ENCODE measurements at regions not wholly inside any gene's neighbourhood (a gene's known extent, or its start where the extent isn't known, plus 50 kb on each side); places are given as distances from the start of the nearest gene placed in this dataset.
"Not testable (repeated sequence)": the region's sequence is repeated elsewhere in the genome, so short reads cannot be mapped to it uniquely, and the experiment has no call there.

DNA sequence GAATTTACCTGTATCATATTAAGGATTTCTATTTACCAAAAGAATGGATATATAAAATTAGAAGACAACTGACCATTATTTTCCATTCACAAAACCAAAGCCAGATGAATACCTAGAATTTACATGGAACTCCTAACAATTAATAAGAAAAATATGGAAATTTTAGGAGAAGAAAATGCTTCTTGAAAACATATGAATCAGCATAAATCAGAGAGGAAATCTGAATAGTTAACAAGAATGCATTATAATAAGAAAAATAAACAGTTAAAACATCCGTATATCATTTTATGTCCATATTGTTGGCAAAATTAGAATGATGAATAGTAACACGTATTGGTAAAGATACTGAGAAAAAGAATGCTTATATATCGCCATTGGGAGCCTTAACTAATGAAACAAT lies 505.5 kb downstream of the NEBL start:
- Histone ChIP-seq H3K27me3 (ENCODE audit: control insufficient read depth, insufficient read depth, low read length) (no peaks in the 10 kb centered on the region), H3K4me3 (ENCODE audit: low read depth, low read length) (no peak overlapping the region), H3K36me3 (ENCODE audit: control insufficient read depth, insufficient read depth, low read length) (no peaks in the 10 kb centered on the region)
- DNase-seq (ENCODE audit: low read depth): no peak
- TF ChIP-seq, protein P1, sequence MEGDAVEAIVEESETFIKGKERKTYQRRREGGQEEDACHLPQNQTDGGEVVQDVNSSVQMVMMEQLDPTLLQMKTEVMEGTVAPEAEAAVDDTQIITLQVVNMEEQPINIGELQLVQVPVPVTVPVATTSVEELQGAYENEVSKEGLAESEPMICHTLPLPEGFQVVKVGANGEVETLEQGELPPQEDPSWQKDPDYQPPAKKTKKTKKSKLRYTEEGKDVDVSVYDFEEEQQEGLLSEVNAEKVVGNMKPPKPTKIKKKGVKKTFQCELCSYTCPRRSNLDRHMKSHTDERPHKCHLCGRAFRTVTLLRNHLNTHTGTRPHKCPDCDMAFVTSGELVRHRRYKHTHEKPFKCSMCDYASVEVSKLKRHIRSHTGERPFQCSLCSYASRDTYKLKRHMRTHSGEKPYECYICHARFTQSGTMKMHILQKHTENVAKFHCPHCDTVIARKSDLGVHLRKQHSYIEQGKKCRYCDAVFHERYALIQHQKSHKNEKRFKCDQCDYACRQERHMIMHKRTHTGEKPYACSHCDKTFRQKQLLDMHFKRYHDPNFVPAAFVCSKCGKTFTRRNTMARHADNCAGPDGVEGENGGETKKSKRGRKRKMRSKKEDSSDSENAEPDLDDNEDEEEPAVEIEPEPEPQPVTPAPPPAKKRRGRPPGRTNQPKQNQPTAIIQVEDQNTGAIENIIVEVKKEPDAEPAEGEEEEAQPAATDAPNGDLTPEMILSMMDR (IDR thresholded peaks at IDR 0.05; ENCODE audit: insufficient read depth, low read length, poor library complexity, severe bottlenecking): no peak

DNA sequence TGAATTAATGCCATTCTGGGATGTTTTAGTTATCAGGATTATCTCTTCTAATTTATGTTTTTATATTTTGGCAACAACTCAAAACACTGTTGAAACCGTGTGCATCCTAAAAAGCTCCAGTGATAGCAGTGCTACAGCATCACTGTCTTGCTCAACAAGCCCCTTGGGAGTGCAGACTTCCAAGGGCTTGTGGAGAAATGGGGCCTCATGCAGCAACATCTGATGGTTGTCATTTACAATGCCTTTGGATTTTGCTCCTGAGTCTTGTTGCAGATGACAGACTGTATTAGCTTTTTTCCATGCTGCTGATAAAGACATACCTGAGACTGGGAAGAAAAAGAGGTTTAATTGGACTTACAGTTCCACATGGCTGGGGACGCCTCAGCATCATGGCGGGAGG lies 515.4 kb downstream of the NEBL start:
- TF ChIP-seq, protein P1 (IDR thresholded peaks at IDR 0.05; ENCODE audit: insufficient read depth, low read length, poor library complexity, severe bottlenecking): no peak
- H3K36me3 ChIP-seq (ENCODE audit: control insufficient read depth, insufficient read depth, low read length): no peaks in the 10 kb centered on the region
- H3K27me3 ChIP-seq (ENCODE audit: control insufficient read depth, insufficient read depth, low read length): no peaks in the 10 kb centered on the region
- no peak for DNase-seq (ENCODE audit: low read depth)
- no peak overlapping the region for H3K4me3 ChIP-seq (ENCODE audit: low read depth, low read length)

DNA sequence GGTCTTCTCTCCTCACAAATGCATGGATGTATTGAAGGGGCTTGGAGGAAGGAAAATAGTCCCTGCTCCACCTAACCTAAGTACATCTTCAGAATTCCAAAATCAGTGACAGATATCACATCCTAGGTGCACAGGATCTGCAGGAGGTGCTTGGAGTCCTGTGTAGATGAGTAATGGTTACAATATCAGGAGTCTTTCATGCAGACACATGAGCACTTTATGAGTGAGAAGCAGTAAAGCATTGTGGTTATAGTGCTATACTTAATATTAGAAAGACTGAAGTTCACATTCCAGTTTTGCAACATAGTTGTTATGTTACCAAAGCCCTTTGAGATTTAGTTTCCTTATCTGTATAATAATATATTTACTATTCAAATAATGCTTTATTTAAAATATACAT lies 516.7 kb downstream of the NEBL start:
- no peaks in the 10 kb centered on the region for H3K36me3 ChIP-seq (ENCODE audit: control insufficient read depth, insufficient read depth, low read length)
- no peak for DNase-seq (ENCODE audit: low read depth)
- TF ChIP-seq, protein P1 (IDR thresholded peaks at IDR 0.05; ENCODE audit: insufficient read depth, low read length, poor library complexity, severe bottlenecking): no peak
- no peak overlapping the region for H3K4me3 ChIP-seq (ENCODE audit: low read depth, low read length)
- no peaks in the 10 kb centered on the region for H3K27me3 ChIP-seq (ENCODE audit: control insufficient read depth, insufficient read depth, low read length)

DNA sequence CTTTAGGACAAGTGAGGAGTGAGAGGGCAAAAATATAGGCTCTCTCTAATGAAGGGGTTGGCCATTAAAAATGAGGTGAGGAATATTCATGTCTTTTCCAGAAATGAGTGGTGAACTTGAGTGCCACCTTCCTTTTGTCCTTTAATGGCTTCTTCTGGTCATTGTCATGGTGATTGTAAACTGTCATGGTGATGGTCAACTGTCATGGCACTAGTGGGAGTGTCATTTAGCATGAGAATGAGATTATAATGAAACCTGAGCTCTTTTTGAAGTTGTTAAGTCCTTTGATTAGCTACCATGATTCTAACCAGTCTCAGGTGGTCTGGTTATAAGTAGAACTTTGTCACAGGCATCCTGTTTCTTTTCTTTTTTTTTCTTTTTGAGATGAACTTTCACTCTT lies 524.4 kb downstream of the NEBL start:
- no peak for DNase-seq (ENCODE audit: low read depth)
- H3K27me3 ChIP-seq (ENCODE audit: control insufficient read depth, insufficient read depth, low read length): no peaks in the 10 kb centered on the region
- no peaks in the 10 kb centered on the region for H3K36me3 ChIP-seq (ENCODE audit: control insufficient read depth, insufficient read depth, low read length)
- no peak overlapping the region for H3K4me3 ChIP-seq (ENCODE audit: low read depth, low read length)
- TF ChIP-seq, protein P1 (IDR thresholded peaks at IDR 0.05; ENCODE audit: insufficient read depth, low read length, poor library complexity, severe bottlenecking): no peak

DNA sequence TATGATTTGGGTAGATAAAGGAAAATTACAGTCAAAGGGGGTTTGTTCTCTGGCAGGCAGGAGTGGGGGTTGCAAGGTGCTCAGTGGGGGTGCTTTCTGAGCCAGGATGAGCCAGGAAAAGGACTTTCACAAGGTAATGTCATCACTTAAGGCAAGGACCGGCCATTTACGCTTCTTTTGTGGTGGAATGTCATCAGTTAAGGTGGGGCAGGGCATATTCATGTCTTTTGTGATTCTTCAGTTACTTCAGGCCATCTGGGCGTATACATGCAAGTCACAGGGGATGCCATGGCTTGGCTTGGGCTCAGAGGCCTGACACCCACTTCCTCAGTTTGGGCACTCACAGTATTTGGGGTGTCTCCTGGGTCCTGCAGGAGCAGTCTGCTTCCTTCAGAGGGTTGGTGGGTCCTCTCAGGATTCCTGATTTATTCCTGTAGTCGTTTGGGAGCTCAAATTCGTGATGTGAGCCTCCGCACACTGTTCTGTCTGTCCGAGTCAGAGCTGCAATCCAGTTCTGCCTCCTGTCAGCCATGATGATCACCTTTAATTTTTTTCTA lies 526.1 kb downstream of the NEBL start:
- H3K36me3 ChIP-seq (ENCODE audit: control insufficient read depth, insufficient read depth, low read length); DNase-seq (ENCODE audit: low read depth); H3K4me3 ChIP-seq (ENCODE audit: low read depth, low read length); H3K27me3 ChIP-seq (ENCODE audit: control insufficient read depth, insufficient read depth, low read length): not testable (repeated sequence)

DNA sequence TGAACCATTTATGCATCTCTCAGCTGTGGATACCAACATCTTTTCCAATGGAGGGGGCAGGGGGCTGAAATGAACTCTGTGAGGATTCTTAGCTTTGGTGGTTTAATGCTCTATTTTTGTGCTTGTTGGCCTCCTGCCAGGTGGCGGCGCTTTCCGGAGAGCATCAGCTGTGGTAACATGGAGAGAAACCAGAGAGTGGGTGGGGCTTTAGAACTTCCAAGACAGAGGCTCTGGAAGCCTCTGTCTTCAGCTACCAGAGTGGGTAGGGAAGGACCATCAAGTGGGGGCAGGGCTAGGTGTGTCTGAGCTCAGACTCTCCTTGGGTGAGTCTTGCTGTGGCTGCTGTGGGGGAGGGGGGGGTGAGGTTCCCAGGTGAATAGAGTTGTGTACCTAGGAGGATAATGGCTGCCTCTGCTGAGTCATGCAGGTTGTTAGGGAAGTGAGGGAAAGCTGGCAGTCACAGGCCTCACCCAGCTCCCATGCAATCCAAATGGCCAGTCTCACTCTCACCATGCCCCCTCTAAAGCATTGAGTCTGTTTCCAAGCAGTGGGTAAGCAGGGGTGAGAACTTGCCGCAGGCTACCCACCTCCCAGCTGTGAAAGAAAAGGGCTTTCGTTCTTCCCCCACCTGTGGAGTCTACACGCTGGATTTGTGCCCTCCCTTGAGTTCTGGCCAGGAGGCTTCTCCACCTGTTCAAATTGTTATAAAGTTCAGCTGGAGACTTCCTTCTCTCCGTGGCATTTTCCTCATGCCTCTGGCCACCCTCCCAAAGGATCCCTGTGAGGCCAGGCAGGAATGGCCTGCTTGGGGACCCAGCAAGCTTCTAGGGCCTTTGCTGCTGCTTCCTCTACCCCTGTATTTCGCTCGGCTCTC lies 527.0 kb downstream of the NEBL start:
- Histone ChIP-seq H3K27me3 (ENCODE audit: control insufficient read depth, insufficient read depth, low read length) (no peaks in the 10 kb centered on the region), H3K36me3 (ENCODE audit: control insufficient read depth, insufficient read depth, low read length) (no peaks in the 10 kb centered on the region), H3K4me3 (ENCODE audit: low read depth, low read length) (no peak overlapping the region)
- TF ChIP-seq, protein P1 (IDR thresholded peaks at IDR 0.05; ENCODE audit: insufficient read depth, low read length, poor library complexity, severe bottlenecking): no peak
- no peak for DNase-seq (ENCODE audit: low read depth)
